Stimulated activated CD4-positive, alpha-beta T cell treated with anti-CD3 and anti-CD28 coated beads, Interleukin-4, amount 100 ng/mL, for 48 hours (primary cell): ENCODE measurements at regions not wholly inside any gene's neighbourhood (a gene's known extent, or its start where the extent isn't known, plus 50 kb on each side); places are given as distances from the start of the nearest gene placed in this dataset.

ENCODE experiments used
- DNase-seq, 2 donors: peaks; one replicate each; pipeline ENCODE4 v3.0.0-alpha.2; 2020; ENCODE audit warnings: low read depth in 2 of 2

DNA sequence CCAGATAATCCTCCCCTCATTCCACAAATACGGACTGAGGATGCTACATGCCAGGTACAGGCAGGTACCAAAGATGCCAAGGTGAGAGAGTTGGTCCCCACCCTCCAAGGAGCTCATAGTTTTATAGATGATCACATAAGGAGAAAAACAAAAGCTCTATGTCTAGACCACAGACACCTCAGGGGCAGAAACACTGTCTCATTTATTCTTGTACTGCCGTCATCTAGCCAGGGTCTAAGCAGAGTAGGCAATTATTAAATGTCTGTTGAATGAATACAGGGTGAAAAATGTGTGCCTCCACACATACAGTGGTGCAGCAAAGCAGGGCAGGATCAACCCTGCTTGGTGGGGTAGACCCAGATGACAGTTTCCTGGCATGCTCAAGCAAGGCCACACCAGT lies 439.8 kb upstream of the JARID2 start:
- no peak for DNase-seq

GRCh38 chr6:14807130-14807529 lies 438.7 kb upstream of the JARID2 start:
- no peak for DNase-seq

- no peak for DNase-seq
These were observed 437.9 kb upstream of the JARID2 start for GRCh38 chr6:14807971-14808370.

GRCh38 chr6:14810021-14810420 lies 435.8 kb upstream of the JARID2 start:
- DNase-seq = no peak

DNA sequence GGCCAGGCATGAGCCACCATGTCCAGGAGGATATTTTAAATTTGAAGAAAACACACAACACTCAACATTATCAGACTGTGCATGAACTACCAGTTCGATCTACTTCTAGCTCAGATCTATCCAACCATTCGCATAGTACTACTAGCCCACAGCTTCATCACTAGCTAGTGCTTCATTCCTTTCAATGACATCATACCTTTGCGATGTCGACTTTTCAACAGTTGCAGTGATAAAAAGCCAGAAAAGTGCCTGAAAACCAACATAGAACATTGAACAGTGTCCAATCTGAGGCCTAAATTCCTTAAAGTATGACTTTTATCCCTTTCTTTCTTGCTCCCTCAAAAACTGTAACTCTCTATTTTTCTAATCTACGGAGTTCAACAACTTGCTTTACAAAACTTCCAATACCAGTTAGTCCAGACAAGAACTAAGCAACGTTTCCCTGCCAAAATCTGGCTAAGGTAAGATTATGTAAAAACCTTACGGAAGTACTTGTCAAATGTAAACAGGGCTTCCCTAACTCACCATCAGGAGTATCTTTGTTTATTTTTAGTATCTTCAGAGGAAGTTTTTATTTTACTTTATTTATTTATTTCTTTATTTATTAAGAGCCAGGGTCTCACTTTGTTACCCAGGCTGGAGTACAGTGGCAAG lies 434.0 kb upstream of the JARID2 start:
- DNase-seq = no peak

DNA sequence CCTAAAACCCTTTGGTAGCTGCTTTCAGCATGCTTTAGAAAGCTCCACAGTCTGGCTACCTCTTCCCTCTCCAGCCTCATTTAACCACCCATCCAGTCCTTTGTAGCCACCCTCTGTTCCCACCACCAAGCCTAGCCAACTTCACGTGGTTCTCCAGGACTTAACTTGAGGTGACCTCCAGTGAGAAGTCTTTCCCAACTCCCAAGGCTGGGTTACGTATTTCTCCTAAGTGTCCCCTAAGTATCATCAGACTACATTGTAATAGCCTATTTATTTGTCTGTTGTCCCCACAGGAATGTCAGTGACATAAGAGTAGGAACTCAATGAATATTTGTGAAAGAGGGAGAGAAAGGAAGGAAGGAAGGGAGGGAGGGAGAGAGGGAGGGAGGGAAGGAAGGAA lies 431.9 kb upstream of the JARID2 start:
- no peak for DNase-seq

DNA sequence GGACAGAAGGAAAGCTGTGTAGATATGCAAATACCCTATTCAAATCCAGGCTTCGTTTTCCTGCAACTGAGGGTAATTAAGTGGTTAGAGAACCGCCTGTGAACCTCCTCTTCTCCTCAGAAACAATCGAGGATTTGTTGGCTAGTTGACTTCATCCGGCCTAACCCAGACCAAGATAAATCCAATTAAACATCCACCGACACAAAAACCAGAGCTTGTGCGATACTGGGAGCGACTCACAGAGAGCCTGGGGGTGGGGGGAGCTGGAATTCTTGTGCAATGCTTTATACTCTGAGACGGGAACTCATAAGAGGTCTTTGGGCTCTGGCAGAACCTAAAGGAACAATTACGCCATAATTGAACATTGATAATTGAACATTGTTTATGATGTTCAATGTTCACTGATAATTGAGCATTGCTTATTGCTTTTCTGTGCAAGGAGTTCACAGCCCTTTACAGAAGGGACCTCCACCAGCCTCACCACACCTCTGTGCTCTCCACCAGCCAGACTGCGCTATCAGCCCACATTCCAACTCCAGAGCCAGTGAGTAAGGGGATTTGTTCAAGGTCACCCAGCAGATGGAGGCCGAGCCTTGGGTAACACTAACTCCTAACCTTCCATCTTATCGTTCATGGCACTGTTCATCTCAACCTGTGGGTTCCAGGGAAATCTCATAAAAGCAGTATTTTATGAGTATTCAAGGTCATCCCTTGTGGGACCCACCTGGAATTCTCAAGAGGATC lies 429.6 kb upstream of the JARID2 start:
- DNase-seq = no peak

- DNase-seq = no peak
These were observed 428.8 kb upstream of the JARID2 start for GRCh38 chr6:14817074-14817473.

DNA sequence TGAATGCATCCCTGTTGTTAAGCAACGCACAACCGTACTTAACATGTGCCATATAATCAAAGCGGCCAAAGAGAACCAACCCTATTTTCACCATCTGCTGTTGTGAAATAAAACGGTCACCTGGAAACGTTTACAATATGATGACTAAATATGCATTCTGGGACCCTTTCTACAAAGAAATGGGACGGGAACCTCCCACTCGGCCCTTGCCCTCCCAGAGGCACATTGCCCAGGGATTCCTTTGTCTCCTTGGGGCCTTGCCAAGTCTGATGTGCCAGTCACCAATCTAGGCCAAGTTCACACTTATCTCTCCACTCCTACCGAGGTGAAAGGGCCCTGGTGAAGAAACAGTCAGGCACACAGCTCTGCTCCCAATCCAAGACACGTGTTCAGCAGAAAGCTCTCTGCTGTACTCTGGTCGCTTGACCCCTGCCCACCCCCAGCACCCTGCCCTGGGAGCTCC lies 427.4 kb upstream of the JARID2 start:
- DNase-seq = no peak

DNA sequence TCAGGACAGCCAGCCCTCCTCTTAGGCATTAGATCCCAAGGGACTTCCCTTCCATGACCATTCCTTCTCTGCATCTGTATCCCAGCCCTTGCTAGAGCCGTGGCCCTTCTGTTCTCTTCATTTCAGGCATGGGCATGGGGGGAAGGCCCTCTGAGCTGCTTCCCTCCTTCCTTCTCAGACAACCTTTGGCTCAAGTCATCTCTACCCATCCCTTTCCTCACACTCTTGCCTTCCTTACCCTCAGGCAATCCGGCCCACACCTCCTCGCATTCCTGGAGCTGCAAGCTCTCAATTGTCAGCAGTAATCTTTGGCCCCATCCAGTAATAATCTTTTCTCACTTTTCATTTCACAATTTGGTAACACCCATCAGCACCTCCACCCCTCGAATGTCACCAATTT lies 426.9 kb upstream of the JARID2 start:
- DNase-seq = no peak

DNA sequence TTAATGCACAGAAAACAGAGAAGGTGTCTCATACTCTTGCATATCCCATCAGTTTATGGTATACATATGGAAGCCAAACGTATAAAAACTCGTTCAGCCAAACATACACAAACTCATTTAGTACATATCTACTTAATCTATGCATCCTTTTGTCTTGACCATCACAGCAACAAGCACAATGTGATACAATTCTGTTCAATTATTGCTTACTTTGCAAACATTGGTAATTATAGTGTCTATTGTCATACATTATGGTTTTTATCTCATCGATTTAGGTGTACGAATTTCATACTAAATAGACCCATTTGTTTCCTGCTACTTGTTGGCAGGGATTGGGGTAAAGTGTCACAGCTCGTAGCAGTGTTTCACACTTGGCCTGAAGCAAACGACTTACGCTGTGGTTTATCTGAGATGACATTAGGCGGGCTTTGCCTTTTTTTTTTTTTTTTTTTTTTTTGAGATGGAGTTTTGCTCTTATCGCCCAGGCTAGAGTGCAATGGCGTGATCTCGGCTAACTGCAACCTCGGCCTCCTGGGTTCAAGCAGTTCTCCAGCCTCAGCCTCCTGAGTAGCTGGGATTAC lies 425.9 kb upstream of the JARID2 start:
- DNase-seq = no peak

DNA sequence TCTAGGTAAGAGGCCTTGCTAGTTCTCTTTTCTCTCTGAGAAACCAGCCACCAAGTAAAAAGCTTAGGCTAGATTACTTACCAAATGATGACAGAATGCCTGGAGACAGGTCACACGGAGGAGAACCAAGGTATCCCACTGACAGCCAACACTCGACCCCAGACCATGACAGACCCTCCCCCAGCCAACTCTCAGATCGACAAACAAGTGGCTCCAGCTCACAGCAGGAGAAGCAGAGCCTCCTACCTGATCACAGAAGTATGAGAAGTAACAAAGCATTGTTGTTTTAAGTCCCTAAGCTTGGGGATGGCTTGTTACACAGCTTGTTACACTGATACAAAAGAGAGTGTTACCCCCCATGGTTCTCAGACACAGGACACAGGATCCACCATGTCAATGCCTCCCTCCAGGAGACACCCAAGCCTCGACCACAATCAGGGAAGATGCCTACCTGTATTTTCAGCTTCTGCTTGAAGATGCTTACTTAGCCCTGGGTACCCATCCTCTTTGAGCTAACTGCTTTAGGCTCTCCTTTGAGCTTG lies 423.8 kb upstream of the JARID2 start:
- no peak for DNase-seq

DNA sequence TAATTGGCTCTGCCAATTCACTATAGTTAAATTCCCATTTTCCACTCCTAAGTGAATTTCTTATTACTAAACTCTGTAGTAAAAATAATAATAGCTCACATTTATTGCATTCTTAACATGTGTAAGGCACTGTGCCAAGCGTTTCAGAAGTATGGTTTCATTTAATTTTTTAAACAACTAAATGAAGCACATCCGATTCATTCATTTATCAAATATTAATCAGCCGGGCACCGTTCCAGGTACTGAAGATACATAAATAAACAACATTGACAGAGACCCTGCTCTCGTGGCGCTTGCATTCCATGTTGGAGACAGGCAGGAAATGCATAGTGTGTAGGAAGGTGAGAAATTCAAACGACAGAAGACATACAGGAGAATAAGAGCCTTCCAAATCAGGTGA lies 423.2 kb upstream of the JARID2 start:
- no peak for DNase-seq

DNA sequence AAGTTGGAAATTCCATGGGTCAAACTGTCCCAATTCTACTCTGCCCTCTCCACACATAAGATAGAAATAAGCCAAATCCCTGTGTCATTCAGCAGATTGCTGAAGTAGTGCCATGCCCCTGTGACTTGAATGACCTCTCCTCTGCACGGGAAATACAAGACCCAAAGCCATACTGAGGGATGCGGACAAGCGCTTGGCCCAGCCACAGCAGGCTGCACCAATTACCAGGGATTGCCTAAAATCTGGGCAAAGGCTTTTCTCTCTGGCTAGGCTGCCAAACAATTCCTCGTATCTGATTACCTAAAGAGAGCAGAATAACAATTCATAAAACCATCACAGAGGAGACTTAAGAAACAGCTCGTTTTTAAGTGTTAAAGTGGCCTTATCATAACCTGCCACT lies 421.8 kb upstream of the JARID2 start:
- DNase-seq = no peak

DNA sequence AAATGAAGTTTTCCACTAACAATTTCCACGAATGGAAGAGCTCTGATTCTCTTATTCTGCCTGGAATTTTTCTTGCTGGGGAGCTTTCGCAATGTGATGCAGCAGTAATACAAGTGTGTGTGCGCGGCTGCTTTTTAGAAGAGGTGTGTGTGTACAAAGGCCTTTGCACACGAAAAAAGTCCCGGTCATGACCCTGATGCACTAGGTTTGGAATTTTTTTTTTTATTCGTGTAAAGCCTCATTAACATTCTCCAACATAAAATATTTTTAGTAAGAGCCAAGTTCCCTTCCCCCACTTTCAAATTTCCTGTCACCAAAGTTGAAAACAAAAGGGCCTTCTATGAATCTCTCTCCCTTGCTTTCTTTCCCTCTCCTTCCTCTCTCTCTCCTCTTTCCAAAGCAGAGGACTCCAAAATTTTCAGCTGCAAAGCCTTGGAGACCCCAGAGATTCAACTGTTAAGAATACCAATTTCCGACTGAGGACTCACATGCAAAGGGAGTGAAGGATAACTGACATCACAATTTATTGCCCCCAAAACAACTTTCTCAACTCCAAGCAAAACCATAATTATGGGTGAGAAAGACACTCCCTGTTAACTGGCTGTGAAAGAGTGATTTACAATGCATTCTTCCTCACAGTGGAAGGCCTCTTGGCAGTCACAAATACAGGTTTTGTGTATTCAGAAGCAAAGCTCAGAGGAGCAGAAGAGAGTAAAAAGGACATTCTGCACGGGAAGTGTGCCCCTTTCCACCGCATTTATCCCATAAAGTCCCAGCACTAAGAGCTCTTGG lies 421.2 kb upstream of the JARID2 start:
- DNase-seq = no peak

GRCh38 chr6:14826456-14826855 lies 419.4 kb upstream of the JARID2 start:
- DNase-seq = no peak

- DNase-seq = no peak
These were observed 418.5 kb upstream of the JARID2 start for GRCh38 chr6:14827354-14827753.

- no peak for DNase-seq
These were observed 417.7 kb upstream of the JARID2 start for GRCh38 chr6:14828201-14828611.

- DNase-seq = no peak
These were observed 414.8 kb upstream of the JARID2 start for GRCh38 chr6:14831070-14831469.

GRCh38 chr6:14831937-14832336 lies 413.9 kb upstream of the JARID2 start:
- no peak for DNase-seq

- no peak for DNase-seq
These were observed 413.4 kb upstream of the JARID2 start for GRCh38 chr6:14832427-14832826.
